Left ventricle myocardium inferior (tissue), 1 donor: ENCODE measurements at regions not wholly inside any gene's neighbourhood (a gene's known extent, or its start where the extent isn't known, plus 50 kb on each side); places are given as distances from the start of the nearest gene placed in this dataset.

ENCODE experiments used
- DNase-seq: peaks from one replicate; pipeline ENCODE4 v3.0.0-alpha.2; 2020
- H3K27ac ChIP-seq: fragments of 200-600 bp; replicated peaks from 2 replicates; pipeline ENCODE4 v1.8.0; 2021
- H3K27me3 ChIP-seq: fragments of 200-600 bp; 2 replicates; pipeline ENCODE4 v1.8.0; 2021; ENCODE audit warnings: low read depth
- H3K36me3 ChIP-seq: fragments of 200-600 bp; 2 replicates; pipeline ENCODE4 v1.8.0; 2021
- H3K4me1 ChIP-seq: fragments of 200-600 bp; 2 replicates; pipeline ENCODE4 v1.8.0; 2021
- H3K4me3 ChIP-seq: fragments of 200-600 bp; 2 replicates; pipeline ENCODE4 v1.8.0; 2021; ENCODE audit warnings: mild to moderate bottlenecking, moderate library complexity
- H3K9me3 ChIP-seq: fragments of 200-600 bp; replicated peaks from 2 replicates; pipeline ENCODE4 v1.8.0; 2021
- CTCF ChIP-seq: fragments of 200-600 bp; IDR thresholded peaks from 2 replicates; pipeline ENCODE4 v1.8.0; 2021; ENCODE audit warnings: antibody characterized with exemption, mild to moderate bottlenecking, borderline replicate concordance
- intact Hi-C: fragments of 100-400 bp; cut with micrococcal nuclease; formaldehyde crosslinking; loops from one replicate; pipeline ENCODE4 v1.11.0; 2022
- donor health status: DM: no; HTN: yes; CAD: no; lungs with severe emphysema.

GRCh38 chr4:173855015-173855414, 325.0 kb upstream of the HAND2 start:
- Histone ChIP-seq H3K27me3 (no peaks in the 10 kb centered on the region), H3K4me3 (no peak overlapping the region), H3K4me1 (peaks cover 5% of the 10 kb centered on the region), H3K9me3 (no peaks in the 10 kb centered on the region), H3K27ac (no peak overlapping the region), H3K36me3 (no peaks in the 10 kb centered on the region)
- intact Hi-C loops = no loop called here
- TF ChIP-seq CTCF = no peak
- DNase-seq = no peak

GRCh38 chr4:173852775-173853174, 322.7 kb upstream of the HAND2 start:
- DNase-seq = no peak
- intact Hi-C loops = no loop called here
- TF ChIP-seq CTCF = no peak
- no peaks in the 10 kb centered on the region for H3K9me3 ChIP-seq
- H3K36me3 ChIP-seq = no peaks in the 10 kb centered on the region
- H3K4me1 ChIP-seq = no peaks in the 10 kb centered on the region
- no peaks in the 10 kb centered on the region for H3K27me3 ChIP-seq
- no peak overlapping the region for H3K4me3 ChIP-seq
- H3K27ac ChIP-seq = no peak overlapping the region

- Histone ChIP-seq H3K27ac (no peak overlapping the region), H3K4me3 (no peak overlapping the region), H3K4me1 (peaks cover 10% of the 10 kb centered on the region), H3K27me3 (no peaks in the 10 kb centered on the region), H3K36me3 (no peaks in the 10 kb centered on the region), H3K9me3 (peaks cover 17% of the 10 kb centered on the region)
- TF ChIP-seq CTCF = no peak
- DNase-seq = no peak
- intact Hi-C loops = no loop called here
Observed at GRCh38 chr4:173845580-173845979, 315.6 kb upstream of the HAND2 start.

- no peak for TF ChIP-seq CTCF
- Histone ChIP-seq H3K9me3 (peaks cover 17% of the 10 kb centered on the region), H3K27me3 (no peaks in the 10 kb centered on the region), H3K4me1 (peaks cover 7% of the 10 kb centered on the region), H3K27ac (no peak overlapping the region), H3K36me3 (no peaks in the 10 kb centered on the region), H3K4me3 (no peak overlapping the region)
- DNase-seq = no peak
- intact Hi-C loops = no loop called here
Observed at GRCh38 chr4:173839865-173840264, 309.8 kb upstream of the HAND2 start.

- TF ChIP-seq CTCF = no peak
- Histone ChIP-seq H3K4me1 (peaks cover 16% of the 10 kb centered on the region), H3K36me3 (no peaks in the 10 kb centered on the region), H3K27ac (no peak overlapping the region), H3K4me3 (no peak overlapping the region), H3K27me3 (no peaks in the 10 kb centered on the region), H3K9me3 (peaks cover 7% of the 10 kb centered on the region)
- intact Hi-C loops = no loop called here
- DNase-seq = no peak
Observed at GRCh38 chr4:173837517-173837916, 307.5 kb upstream of the HAND2 start.

GRCh38 chr4:173835903-173836302, 305.9 kb upstream of the HAND2 start:
- DNase-seq = peak; percentile 16
- H3K27me3 ChIP-seq = no peaks in the 10 kb centered on the region
- intact Hi-C loops = no loop called here
- H3K4me3 ChIP-seq = no peak overlapping the region
- H3K9me3 ChIP-seq = peaks cover 7% of the 10 kb centered on the region
- peak overlapping the region; percentile 34 for H3K27ac ChIP-seq
- no peak for TF ChIP-seq CTCF
- peaks cover 16% of the 10 kb centered on the region for H3K4me1 ChIP-seq
- no peaks in the 10 kb centered on the region for H3K36me3 ChIP-seq
